GM21447 (cell line): ENCODE measurements at regions not wholly inside any gene's neighbourhood (a gene's known extent, or its start where the extent isn't known, plus 50 kb on each side); places are given as distances from the start of the nearest gene placed in this dataset.

ENCODE experiments used
- ATAC-seq: cut with Tn5 transposase; IDR thresholded peaks from one replicate; pipeline ENCODE4 v1.9.1; 2021; ENCODE audit not compliant: unreplicated experiment

DNA sequence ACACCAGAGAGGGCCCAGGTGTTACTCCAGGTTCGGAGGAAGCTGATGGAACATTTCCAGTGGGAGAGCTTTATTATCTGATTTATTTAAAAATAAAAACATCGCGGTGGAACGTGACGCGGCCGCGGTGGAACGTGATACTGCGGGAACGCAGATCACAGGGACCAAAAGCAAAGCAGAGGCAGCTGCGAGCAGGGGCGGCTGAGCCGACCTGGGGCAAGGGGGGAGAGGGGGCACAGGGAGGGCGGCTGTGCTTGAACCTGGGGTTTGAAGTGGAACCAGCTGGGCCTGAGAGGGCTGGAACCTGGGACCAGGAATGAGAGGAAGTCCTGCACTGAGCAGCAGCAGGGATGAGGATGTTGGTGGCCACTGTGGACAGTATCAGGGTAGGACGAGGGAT, 583.5 kb upstream of the SALL3 start:
- ATAC-seq, result no peak

DNA sequence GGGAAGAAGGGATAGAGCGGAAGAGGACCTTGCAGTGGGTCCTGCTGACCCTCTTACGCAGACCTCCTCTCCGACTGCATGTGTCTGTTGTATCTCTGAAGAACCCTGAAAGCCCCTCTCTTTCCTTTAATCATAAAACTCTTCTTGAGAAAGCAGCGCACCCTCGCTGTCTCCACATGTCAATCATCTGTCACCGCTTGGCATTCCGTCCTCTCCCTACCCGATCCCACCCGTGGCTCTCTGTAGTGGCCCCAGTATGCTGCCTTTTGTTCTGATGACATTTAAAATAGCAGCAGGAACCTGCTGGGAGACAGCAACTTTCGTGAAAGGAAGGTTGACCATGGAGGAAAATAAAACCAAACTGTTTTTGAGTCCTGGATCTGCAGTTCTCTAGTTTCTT, 582.9 kb upstream of the SALL3 start:
- ATAC-seq, result no peak

DNA sequence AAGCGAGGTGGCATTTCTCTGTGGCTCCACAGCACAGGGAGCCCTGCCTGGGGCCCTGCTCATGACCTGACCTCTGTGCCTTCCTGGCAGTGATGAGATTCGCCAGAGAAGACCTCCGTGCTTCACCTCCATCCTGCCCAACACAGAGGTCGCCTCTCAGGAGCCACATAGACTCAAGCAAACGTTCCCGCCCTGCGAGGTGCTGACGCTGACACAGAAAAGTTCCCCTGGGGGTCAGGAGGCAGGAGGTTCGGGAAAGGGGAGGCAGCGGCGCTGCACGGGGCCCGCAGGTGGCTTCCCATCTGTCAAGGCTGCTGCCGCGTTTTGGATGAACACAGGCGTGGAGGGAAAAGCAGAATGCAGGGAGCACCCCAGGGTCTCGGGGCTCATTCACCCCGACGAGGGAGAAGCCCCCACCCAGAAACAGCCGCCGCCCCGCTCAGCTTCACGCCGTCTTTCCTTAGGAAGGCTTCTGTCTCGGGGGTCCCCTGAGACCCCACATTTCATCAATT, 579.6 kb upstream of the SALL3 start:
- no peak for ATAC-seq

DNA sequence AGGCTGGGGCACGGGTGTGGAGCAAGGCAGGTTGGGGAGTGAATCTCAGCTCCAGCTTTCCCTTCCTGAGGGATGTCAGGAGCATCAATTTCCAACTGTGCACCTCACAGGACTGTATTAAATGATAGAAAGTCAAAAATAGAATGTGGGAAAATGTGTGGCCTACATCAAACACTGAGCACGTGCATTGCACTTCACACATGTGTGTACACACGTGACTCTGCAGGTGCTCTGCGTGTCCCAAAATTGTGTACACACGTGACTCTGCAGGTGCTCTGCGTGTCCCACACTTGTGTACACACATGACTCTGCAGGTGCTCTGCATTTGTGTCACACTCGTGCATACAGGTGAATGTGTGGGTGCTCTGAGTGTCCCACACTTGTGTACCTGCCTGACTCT, 577.2 kb upstream of the SALL3 start:
- ATAC-seq, result no peak

DNA sequence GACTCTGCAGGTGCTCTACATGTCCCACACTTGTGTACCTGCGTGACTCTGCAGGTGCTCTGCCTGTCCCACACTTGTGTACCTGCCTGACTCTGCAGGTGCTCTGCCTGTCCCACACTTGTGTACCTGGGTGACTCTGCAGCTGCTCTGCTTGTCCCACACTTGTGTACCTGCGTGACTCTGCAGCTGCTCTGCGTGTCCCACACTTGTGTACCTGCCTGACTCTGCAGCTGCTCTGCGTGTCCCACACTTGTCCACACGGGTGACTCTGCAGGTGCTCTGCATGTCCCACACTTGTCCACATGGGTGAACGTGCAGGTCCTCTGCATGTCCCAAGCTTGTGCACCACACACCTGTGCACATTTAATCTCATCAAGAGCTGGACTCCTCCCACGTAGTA, 576.7 kb upstream of the SALL3 start:
- ATAC-seq, result no peak

DNA sequence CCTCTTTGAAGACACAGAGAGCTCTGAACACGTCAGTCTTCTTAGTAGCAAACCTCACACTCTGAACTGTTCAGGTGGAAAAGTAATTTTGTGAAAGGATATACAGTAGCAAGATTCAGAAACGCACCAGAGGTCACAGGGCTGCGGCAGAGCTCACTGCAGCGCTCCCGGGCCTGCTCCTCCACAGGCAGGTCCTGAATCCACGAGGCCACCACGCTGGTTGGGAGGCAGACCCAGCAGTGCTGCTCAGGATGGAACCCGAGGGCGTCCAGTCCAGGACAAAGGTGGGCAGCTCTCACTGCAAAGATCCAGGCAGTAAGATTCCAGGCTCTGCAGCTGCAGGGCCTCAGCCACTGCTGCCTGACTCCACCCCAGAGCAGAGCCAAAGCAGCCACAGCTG, 576.2 kb upstream of the SALL3 start:
- no peak for ATAC-seq

DNA sequence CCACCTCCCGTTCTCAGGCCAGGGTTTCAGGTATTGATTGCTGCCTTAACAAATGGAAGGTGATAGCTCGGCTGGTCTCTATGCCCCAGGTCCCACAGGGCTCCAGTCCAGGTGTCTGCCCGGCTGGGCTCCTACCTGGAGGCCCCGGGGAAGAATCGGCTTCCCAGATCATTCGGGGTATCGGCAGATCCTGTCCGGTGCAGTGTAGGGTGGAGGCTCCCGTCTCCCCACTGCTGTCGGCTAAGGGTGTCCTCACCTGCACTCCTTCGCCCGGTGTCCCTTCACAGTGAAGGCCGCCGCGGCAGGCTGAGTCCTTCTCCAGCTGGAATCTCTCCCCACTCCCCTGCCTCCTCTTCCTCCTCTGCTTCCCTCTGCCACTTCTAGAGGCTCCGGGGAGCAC, 573.9 kb upstream of the SALL3 start:
- no peak for ATAC-seq

DNA sequence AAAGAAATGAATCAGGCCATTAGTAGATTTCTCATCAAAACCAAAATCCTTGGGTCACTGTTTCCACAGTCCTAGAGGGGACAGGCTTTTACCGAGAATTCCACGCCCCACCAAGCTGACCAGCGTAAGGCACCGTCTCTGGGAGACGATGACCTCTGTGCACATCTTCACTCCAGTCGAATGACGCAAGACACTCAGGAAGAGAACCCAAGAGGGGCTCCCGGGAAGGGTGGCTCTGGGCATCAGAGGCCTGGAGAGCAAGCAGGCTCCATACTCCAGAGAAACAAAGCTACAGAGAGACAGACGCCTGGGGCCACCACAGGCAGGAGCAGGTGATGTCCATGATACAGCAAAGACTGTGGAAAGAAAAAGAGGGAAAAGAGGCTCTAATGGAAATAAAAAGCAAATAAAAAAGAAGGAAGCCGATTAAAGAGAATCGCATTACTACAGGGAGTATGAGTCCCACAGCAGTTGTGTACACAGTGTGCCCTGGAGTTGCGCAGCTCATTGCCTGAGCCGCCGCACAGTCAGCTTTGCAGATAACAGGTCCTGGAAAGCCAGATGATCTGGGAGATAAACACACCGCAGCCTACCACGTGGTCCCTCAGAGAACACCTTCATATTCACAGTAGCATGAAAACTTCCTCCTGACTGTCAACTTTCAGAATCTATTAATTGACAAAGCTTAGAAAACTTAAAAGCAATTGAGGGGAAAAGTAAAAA, 572.7 kb upstream of the SALL3 start:
- ATAC-seq, result no peak

DNA sequence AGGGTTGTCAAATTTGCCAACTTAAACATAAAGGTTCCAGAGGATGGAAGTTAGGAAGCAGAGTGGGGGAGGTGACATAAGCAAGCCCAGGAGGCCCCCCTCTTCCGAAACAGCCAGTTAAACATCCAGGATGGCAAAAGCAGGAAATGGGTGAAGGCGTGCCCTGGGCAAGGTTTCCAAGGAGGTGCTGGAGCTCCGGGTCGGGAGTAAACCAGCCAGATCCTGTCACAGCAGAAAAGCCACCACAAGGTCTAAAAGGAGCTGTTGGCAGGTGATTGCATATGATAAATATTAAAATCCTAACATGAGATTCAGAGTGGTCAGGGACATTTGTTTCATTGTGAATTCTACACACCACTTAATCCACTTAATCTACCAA, 572.2 kb upstream of the SALL3 start:
- ATAC-seq, result no peak

DNA sequence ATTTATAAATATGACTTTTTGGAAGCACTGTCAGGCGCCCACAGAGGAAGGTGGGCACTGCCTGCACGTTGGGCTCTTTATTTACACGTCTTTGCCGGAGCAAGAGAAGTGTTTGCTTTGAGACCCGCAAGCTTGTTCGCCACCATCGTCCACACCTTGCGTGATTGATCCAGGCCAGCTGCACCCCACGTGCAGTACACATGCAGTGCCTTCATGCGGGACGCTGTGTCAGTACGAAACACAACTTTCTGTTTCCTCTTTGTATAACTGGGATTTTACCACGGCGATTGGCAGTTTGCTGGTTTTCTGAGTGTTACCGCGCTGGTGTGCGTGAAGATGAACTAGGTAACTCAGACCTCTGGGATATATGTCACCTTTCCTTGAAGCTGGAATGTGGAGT, 571.0 kb upstream of the SALL3 start:
- ATAC-seq, result no peak

DNA sequence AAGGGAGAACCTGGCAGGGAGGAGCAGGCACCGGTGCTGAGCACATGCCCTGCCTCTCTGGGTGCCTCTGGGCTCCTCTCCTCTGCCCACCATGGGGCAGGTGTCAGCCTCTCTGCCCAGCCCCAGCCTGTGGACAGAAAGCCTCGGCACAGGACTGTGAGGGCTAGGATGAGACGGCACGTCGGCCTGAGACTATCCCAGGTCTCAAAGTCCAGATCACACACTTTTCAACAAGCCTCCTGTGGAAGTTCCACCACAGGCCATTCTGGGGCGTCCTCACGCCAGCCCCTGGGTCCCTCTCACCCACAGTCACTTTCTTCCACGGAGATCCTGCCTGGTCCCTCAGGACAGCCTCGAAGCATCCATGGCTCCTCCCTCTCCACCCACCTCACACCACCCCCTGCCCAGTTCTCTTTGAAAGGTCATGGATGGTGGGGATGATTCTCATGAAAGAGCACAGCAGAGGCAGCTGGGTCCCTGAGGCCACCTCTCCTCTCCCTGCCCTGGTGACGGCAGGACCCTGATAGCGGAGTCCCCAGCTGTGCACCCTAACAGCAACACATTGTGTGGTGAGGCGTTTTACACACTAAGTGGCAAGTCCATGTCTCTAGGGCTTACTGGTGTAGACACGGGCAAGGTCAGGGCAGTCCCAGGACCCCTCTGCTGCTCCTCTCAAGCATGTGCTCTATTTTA, 569.4 kb upstream of the SALL3 start:
- ATAC-seq, result no peak

DNA sequence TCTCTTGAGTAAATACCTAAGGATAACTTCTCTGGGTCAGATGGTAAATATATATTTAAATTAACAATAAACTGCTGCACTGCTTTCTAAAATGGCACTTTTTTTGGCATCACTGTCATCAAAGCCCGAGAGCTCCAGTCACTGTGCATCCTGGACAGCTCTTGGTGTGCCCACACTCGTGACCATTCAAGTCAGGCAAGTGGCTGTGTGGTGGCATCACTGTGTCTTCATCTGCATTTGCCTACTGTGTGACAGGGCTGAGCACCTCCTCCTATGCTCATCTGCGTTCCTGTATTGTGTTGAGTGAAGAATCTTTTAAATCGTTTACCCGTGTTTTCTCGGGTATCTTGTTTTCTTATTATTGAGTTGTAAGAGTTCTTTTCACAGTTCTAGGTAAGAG, 568.1 kb upstream of the SALL3 start:
- ATAC-seq, result no peak

DNA sequence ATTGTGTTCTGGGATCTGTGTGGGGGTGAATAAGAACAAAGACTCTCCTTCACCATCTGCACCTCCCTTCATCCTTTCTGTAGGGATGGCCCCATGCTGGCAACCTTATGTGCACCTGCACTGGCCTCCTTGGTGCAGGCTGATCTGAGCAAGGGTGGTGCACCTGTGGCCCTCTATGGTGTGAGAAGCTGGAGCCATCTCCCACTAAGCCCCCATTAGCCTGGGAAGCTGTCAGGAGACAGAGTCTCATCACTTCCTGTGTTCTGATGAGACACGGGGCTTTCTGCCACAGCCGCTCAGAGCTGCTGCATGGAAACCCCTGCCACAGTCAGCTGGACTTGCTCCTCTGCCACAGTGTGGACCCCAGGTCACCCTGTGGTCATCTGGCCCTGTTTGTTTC, 565.3 kb upstream of the SALL3 start:
- ATAC-seq, result no peak

DNA sequence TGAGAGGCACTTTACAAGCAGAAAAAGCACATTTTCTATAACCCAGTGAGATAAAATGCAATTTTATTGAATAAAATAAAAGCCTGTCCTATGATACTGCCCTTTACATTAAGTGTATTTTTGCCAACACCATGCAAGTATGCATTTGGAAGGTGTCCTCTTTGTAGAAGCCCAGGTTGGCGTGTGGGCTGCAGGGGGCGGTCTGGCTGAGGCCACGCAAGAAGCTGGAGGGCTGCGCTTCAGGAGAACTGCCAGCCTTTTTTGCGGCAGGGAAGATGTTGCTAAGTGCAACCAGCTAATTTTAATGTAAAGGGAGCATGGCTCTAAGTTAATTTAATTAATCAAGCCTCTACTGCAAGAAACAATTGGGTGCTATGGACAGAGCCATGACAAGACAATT, 562.8 kb upstream of the SALL3 start:
- no peak for ATAC-seq

DNA sequence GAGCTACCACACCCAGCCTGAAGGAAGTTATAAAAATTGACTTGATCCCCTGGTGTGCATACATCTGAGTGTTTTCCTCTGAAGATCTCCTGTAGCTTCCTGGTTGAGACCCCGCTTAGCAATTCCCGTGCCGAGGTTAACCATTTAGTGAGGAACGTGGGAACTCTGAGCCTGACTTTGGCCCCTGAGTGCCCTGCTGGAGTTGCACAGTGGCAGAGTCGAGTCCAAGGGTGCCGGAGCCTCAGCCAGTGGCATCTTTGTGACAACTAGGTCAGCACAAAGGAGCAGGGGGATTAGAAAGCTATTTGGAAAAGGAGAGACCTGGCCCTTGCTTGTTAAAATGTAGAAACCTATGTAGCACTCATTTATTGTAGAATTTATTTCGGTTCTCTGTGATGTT, 561.2 kb upstream of the SALL3 start:
- no peak for ATAC-seq

DNA sequence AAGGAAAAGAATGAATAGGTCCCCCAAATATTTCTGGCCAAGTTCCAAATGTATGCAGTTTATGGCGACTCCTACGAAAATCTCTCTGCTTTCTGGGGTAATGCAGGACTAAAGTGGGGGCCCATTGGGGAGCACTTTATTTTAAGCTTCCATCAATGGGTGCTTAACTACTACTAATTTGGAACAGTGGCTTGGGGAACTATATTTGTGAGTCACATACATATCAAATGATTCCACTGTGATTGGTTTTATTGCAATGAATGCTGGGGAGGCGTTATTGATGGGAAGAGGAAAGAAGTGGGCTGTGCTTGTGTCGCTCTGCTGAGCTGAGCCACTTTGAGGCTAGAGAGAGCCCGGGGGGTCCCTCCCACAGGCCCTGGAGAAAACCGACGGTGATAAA, 560.4 kb upstream of the SALL3 start:
- ATAC-seq, result no peak

DNA sequence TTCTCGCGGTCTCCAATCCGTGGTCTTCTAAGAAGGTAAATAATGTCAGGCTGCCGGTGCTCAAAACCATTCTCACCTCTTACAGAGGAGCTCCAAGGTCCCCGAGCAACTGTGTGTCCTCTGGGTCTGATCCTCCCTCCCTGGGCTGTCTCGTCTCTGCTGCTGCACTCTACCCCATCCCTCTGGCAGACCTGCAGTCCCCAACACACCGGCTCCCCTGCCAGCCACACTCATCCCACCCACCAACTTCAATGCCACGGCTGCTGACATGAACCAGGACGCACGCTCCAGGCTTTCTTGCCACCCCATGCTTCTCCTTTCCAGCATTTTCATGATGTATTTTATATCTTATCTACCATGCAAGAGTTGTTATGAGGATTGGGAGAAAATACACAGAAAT, 559.5 kb upstream of the SALL3 start:
- ATAC-seq, result no peak

DNA sequence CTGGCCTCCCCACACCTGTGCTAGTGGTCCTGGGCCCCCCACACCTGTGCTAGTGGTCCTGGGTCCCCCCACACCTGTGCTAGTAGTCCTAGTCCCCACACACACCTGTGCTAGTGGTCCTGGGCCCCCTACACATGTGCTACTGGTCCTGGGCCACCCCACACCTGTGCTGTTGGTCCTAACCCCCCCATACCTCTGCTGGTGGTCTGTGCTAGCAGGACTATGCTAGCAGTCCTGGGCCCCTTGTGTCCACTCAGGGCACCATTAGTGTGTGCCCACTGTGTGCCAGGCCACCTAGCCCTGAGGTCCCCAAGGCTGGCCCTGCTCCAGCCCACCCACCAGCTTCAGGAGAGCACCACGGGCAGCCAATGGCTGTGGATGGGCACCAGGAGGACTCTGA, 558.2 kb upstream of the SALL3 start:
- ATAC-seq, result no peak

DNA sequence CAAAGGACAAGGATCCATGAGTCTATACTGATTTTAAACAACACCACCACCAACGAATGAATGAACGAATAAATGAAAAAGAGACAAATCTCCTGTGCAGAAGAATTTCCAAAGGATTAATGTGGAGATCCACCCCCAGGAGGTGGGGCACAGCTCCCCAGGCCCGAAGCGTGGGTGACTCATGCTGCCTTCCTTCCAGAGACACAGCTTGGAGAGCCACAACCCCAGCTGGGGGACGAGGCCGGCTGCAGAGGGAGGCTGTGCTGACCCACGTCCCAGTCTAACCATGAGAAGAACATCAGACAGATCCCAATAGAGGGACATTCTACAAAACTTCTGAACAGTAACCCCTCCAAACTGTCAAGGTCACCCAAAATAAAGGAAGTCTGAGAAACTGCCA, 557.3 kb upstream of the SALL3 start:
- no peak for ATAC-seq

DNA sequence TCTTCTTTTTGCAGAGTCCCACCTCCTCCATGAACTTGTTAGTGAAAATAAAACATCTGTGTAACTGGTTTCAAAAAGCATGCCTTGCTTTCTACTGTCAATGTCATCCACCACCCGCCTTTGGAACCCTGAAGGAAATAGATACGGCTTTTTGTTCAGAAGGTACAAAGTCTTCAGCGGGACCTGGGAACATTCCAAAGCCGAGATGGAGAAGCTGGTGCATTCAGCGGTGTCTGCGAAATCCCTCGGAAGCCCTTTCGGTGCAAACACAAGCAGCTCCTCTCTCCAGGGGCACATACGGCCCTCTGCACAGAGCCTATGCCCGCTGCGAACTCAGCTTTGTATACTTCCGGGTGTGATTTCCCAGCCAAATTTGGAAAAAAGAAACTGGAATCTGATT, 555.8 kb upstream of the SALL3 start:
- no peak for ATAC-seq

DNA sequence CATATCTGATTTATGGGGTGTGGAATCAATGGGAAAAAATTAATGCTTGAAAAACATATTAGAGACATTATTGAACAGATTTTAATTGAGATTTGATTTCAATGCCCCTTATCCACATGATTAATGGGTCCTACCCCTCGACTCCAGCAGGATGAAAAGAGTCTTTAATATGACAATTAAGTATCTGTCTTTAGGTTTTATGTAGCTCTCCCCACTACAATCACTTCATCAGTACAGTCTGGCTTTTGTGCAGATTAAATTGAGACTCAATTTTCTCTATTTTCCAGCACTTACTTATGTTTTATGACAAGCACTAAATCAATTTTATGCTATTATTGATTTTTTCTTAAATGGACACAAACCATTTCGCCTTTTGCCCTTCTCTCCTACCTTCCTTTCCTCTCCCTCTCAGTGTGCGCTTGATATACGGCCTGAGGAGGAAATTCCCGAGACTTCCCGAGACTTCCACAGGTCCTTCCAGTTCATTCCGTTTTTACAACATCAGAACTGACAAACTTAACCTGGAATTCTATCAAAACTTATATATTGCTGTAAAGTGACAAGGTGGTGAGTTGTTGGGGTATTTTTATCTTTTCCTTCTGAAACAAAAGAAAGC, 555.1 kb upstream of the SALL3 start:
- no peak for ATAC-seq

DNA sequence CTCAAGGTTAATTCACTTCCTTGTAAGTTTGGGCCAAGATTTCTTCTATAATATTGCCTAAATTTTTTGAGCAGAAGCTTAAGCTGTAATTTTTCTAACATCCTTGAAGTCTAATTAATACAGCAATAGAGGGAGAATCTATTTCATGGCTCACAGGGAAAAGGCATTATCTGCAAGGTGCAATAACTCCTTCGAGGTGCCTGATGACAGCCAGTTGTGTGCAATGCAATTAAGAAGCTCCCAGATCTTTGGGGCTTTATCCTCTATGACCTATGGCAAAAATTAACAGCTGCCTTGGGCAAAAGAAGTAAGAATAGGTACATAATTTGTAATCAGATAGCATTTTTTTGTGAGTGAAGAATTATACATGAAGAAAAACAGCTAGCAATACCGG, 554.6 kb upstream of the SALL3 start:
- no peak for ATAC-seq
